ENCODE measurements at regions not wholly inside any gene's neighbourhood (a gene's known extent, or its start where the extent isn't known, plus 50 kb on each side); places are given as distances from the start of the nearest gene placed in this dataset.

- ChIA-PET POLR2A (no interaction called here), CTCF (interaction anchor here (2.6 to 8.3 kb wide), 3 partner anchors 1094 to 1145 kb away, joined by 14 to 121 read pairs (median 104); no protein-coding TSS in a partner anchor)
- Mint-ChIP-seq H3K27ac (no peak overlapping the region), H3K4me3 (no peak overlapping the region), H3K27me3 (peaks cover 5% of the 10 kb centered on the region), H3K9me3 (no peaks in the 10 kb centered on the region), H3K36me3 (ENCODE audit: low read depth) (no peaks in the 10 kb centered on the region), H3K4me1 (no peaks in the 10 kb centered on the region)
- no peak for DNase-seq
- intact Hi-C loops (cut with micrococcal nuclease) = no loop called here
- TF ChIP-seq CTCF (IDR thresholded peaks at IDR 0.05) = no peak
- ATAC-seq (ENCODE audit: low read depth) = no peak
Observed at GRCh38 chr21:35838350-35838749, 222.0 kb downstream of the SETD4 start.

GRCh38 chr21:35833991-35834390, 226.3 kb downstream of the SETD4 start:
- Mint-ChIP-seq H3K4me3 (no peak overlapping the region), H3K9me3 (no peaks in the 10 kb centered on the region), H3K36me3 (ENCODE audit: low read depth) (no peaks in the 10 kb centered on the region), H3K27ac (no peak overlapping the region), H3K4me1 (no peaks in the 10 kb centered on the region), H3K27me3 (no peaks in the 10 kb centered on the region)
- CTCF ChIA-PET = no interaction called here
- TF ChIP-seq CTCF (IDR thresholded peaks at IDR 0.05) = no peak
- no peak for DNase-seq
- ATAC-seq (ENCODE audit: low read depth) = no peak
- intact Hi-C loops (cut with micrococcal nuclease) = no loop called here
- POLR2A ChIA-PET = no interaction called here

GRCh38 chr21:35833388-35833787, 226.9 kb downstream of the SETD4 start:
- no peak for TF ChIP-seq CTCF (IDR thresholded peaks at IDR 0.05)
- DNase-seq (no peak), ATAC-seq (ENCODE audit: low read depth) (no peak)
- no peaks in the 10 kb centered on the region for H3K9me3 Mint-ChIP-seq
- ChIA-PET CTCF (no interaction called here), POLR2A (no interaction called here)
- H3K27ac Mint-ChIP-seq = no peak overlapping the region
- no peaks in the 10 kb centered on the region for H3K4me1 Mint-ChIP-seq
- H3K4me3 Mint-ChIP-seq = no peak overlapping the region
- H3K36me3 Mint-ChIP-seq (ENCODE audit: low read depth) = no peaks in the 10 kb centered on the region
- peaks cover 3% of the 10 kb centered on the region for H3K27me3 Mint-ChIP-seq
- intact Hi-C loops (cut with micrococcal nuclease) = no loop called here

GRCh38 chr21:35831230-35831629, 229.1 kb downstream of the SETD4 start:
- Mint-ChIP-seq H3K4me1 (no peaks in the 10 kb centered on the region), H3K9me3 (no peaks in the 10 kb centered on the region), H3K4me3 (no peak overlapping the region), H3K27ac (no peak overlapping the region), H3K27me3 (peaks cover 5% of the 10 kb centered on the region), H3K36me3 (ENCODE audit: low read depth) (no peaks in the 10 kb centered on the region)
- ChIA-PET POLR2A (no interaction called here), CTCF (no interaction called here)
- no peak for TF ChIP-seq CTCF (IDR thresholded peaks at IDR 0.05)
- no peak for DNase-seq
- intact Hi-C loops (cut with micrococcal nuclease) = no loop called here
- ATAC-seq (ENCODE audit: low read depth) = no peak

- intact Hi-C loops (cut with micrococcal nuclease) = no loop called here
- Mint-ChIP-seq H3K27ac (no peak overlapping the region), H3K36me3 (ENCODE audit: low read depth) (no peaks in the 10 kb centered on the region), H3K27me3 (peaks cover 5% of the 10 kb centered on the region), H3K4me1 (no peaks in the 10 kb centered on the region), H3K9me3 (no peaks in the 10 kb centered on the region), H3K4me3 (no peak overlapping the region)
- ChIA-PET CTCF (interaction anchor here (1.2 to 1.9 kb wide), 2 partner anchors 10 to 12 kb away, joined by 3 to 4 read pairs; no protein-coding TSS in a partner anchor), POLR2A (no interaction called here)
- no peak for TF ChIP-seq CTCF (IDR thresholded peaks at IDR 0.05)
- no peak for DNase-seq
- no peak for ATAC-seq (ENCODE audit: low read depth)
Observed at GRCh38 chr21:35829067-35829466, 231.3 kb downstream of the SETD4 start.

All from activated B cell treated with CpG ODN at 0.5 μM for 24 hours (primary cell).